ENCODE measurements at regions not wholly inside any gene's neighbourhood (a gene's known extent, or its start where the extent isn't known, plus 50 kb on each side); places are given as distances from the start of the nearest gene placed in this dataset.

DNA sequence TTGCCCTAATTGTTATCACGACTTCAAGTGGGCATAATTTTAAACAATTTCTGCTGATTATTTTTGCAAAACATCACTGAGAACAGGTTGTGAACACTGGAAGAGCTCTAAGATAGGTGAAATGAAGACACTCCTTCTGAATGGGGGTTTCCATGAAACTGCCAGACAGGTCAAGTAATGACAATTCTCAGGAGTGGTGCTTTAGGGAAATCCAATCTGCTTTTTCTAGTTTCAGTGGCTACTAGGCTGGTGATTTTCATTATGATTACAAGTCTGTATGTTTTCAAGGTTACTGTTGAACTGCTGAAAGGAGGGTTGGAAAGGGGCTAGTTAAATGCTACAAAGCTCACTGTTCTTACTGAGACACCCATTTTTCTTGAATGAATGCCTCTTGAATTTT, 1724.2 kb downstream of the PCDH9 start:
- TF ChIP-seq, protein P1, sequence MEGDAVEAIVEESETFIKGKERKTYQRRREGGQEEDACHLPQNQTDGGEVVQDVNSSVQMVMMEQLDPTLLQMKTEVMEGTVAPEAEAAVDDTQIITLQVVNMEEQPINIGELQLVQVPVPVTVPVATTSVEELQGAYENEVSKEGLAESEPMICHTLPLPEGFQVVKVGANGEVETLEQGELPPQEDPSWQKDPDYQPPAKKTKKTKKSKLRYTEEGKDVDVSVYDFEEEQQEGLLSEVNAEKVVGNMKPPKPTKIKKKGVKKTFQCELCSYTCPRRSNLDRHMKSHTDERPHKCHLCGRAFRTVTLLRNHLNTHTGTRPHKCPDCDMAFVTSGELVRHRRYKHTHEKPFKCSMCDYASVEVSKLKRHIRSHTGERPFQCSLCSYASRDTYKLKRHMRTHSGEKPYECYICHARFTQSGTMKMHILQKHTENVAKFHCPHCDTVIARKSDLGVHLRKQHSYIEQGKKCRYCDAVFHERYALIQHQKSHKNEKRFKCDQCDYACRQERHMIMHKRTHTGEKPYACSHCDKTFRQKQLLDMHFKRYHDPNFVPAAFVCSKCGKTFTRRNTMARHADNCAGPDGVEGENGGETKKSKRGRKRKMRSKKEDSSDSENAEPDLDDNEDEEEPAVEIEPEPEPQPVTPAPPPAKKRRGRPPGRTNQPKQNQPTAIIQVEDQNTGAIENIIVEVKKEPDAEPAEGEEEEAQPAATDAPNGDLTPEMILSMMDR (IDR thresholded peaks at IDR 0.05) = no peak

DNA sequence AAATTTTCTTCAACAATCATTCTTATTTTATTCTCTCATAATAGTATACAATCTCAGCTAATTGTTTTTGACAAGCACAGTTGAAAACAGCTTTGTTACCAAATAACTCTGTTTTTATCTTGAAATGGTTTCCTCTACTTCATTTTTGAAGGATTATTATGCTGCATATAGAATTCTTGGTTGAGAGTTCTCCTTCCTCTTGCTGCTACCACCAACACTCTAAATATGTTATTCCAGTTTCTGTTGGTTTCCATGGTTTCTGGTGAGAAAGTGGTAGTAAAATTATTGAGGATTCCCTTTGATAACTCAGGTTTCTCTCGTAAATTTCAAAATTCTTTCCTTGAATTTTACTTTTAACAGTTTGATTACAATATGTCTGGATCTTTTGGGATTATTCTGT, 1725.9 kb downstream of the PCDH9 start:
- TF ChIP-seq, protein P1 (IDR thresholded peaks at IDR 0.05) = no peak

DNA sequence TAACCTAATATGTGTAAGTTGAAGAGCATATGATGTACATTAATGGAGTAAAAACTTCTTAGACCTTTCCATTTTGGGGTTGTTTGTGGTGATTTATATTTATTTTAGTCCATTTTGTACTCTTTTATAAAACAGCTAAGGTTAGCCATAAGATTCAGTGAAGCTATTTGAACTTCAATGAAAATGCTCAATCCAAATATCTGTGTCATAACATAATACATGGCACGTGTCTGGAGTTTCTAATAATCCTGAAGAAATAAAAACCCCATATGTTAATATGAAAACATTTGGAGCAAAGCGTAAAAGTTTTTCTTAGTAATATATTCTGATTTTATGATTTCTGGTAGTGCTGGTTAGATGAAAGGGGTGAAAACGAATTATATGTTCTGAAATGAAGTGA, 1729.7 kb downstream of the PCDH9 start:
- TF ChIP-seq, protein P1 (IDR thresholded peaks at IDR 0.05) = no peak

DNA sequence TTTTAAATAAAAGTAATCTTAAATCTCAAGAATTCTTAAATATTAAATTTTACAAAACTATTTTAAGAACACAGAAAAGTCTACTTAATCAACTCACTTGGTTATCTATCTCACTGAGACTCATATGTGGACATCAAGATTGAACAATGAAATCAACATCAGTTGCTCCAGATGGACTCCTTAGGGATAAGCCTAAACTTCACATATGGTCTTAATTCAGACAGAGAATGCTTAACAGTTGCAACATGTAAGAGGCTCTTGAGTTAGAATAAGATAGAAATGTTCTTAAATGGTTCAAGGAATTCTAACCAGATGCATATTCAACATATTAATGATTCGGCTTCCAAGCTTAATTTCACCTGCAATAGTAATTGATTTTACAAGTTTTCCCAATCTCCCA, 1730.9 kb downstream of the PCDH9 start:
- TF ChIP-seq, protein P1 (IDR thresholded peaks at IDR 0.05) = no peak

DNA sequence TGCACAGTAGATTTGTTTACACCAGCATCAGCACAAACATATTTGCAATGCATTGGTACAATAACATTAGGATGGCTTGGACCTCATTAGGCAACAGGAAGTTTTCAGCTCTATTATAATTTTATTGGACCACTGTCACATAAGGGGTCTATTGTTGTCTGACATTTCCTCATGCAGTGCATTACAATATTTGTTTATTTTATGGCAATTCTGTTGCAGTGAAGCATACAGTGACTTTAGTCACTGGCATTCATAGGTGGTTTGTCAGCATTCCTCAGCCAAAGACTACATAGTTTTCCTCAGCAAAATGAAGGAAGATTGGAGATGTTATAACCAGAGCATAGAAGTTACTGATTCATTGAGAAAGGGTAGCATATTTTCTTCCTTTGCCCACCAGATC, 1732.9 kb downstream of the PCDH9 start:
- TF ChIP-seq, protein P1 (IDR thresholded peaks at IDR 0.05) = no peak

DNA sequence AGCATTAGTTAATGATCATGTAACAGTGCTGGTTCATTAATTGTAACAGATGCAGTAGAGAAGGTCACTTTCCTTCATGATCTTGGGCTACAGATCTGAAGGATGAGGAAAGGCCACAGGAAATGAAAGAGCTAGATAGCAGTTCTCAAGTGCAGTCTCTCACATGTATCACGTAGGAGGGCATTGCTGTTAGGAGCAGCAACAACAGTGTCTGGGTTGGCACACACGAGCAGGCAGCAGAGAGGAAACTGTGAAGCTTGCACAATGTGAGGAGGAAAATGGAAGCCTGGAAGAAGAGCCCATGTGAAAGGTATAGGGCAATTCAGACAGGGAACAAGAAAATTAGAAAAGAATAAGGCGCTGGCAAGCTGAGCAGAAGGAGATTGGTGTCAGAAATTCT, 1741.5 kb downstream of the PCDH9 start:
- TF ChIP-seq, protein P1 (IDR thresholded peaks at IDR 0.05) = no peak

DNA sequence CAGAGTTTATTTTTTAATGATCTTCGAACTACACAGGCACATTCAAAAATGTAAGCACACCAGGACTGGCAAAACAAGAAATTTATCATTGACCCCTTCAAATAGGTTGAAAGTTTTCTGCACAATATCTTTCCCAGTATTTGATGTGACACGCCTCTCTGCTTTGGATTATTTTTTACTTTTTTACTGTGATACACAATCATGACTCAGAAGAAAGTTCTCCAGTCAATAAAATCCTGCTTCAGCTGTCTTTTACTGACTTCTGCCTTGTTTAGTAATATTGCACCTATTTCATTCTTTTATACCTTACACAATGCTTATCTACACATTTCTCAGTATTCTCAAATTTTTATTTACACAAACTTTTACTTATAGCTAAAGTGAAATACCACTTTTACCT, 1750.4 kb downstream of the PCDH9 start:
- TF ChIP-seq, protein P1 (IDR thresholded peaks at IDR 0.05) = no peak

DNA sequence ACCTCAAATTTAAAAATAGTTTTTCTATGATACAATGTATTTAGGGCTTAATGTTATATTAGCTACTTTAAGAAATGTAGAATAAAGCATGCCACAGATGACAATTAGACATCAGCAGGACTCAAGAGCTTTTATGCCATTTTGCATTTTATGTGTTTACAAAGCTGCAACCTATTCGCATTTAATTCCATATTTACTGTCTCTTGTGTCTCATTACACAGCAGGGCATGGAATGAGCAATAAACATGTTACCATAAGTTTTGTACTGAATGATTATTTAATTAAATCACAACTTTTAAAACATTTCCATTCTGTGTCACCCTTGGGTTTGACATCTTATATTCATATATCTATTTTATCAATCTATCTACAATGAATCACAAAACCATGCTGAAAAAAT, 1756.9 kb downstream of the PCDH9 start:
- TF ChIP-seq, protein P1 (IDR thresholded peaks at IDR 0.05) = no peak

Data from LNCAP (cell line).